ENCODE measurements at regions not wholly inside any gene's neighbourhood (a gene's known extent, or its start where the extent isn't known, plus 50 kb on each side); places are given as distances from the start of the nearest gene placed in this dataset.
A peak's percentile ranks its signal among the peaks of the same experiment; 100 is the strongest.

DNA sequence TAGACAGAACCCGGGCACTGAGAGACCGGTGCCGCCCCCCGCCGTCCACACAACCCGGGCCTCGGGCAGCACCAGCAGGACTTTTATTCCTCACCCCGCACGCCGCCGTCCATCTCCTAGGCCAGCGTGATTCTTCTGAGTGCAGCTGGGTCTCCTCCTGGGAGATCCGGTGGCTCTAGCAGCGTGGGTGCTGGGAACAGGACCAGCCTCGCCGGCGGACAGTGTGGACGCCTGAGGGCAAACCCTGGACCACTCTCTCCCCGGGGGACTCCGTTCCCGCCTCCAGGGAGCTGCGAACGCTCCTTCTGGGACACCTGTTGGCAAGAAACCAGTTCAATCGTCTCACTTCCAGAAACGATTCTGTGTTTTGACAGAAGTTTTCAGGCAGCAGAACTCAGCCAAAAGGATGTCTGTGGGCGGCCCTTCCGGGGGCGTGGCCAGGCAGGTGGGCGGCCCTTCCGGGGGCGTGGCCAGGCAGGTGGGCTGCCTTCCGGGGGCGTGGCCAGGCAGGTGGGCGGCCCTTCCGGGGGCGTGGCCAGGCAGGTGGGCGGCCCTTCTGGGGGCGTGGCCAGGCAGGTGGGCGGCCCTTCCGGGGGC is 130.7 kb downstream of the DLL1 start:
- H3K27ac Mint-ChIP-seq, result no peak overlapping the region
- POLR2A ChIA-PET, result no interaction called here
- H3K36me3 Mint-ChIP-seq, result no peaks in the 10 kb centered on the region
- peaks cover 4 to 13% (median 6%) of the 10 kb centered on the region in 4 donors for H3K4me1 Mint-ChIP-seq
- no peak overlapping the region for H3K4me3 Mint-ChIP-seq
- ATAC-seq, result no peak
- peaks cover 0 to 6% (median 0%) of the 10 kb centered on the region in 5 donors for H3K27me3 Mint-ChIP-seq
- DNase-seq, result peak in 3 of 10 donors; percentile 18 to 50 (median 30)
- H3K9me3 Mint-ChIP-seq, result no peaks in the 10 kb centered on the region

DNA sequence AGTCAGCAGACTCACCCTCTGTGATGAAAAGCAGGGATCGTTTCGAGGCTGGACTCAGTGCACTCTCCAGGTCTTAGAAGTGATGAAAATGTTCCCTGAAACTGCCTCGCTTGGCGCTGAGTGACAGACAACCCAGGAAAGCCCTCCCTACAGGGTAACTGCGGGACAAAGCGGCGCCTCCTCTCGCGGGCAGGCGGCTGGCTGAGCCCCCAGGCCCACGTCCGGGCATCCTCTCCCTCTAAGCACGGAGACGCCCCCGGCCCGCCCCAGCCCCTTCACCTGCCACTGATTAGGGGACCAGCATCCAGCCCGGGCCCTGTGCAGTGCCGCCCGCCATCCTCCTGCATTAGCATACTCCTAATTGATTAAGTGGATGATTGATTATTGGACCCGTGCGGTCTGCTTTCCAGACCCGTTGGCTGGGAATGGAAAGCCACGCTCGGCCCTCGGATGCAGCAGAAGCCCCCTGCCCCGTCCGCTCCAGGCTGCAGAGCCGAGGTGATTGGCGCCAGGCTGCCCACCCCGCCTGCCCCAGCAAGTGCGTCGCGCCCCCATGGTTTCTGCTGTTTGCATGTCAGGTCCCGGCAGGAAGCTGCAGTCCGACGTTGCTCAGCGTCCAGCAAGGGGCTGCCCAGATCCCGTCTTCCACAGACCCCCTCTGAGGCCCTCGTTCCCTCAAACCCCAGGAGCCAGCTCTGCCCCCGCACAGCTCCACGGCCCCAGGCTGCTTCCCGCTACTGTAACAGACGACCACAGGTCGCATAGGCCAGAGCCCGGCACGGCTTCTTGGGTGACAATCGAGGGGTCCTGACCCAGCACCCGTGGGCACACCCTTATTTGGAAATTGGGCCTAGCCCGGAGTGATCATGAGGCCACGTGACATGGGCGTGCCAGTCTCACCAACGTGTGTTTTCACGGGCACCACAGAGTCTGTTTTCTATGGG is 131.6 kb downstream of the DLL1 start:
- POLR2A ChIA-PET, result no interaction called here
- no peaks in the 10 kb centered on the region for H3K36me3 Mint-ChIP-seq
- H3K4me1 Mint-ChIP-seq, result peaks cover 4 to 13% (median 6%) of the 10 kb centered on the region in 4 donors
- ATAC-seq (no peak), DNase-seq (peak in 1 of 10 donors; percentile 52)
- H3K4me3 Mint-ChIP-seq, result no peak overlapping the region
- no peak overlapping the region for H3K27ac Mint-ChIP-seq
- no peaks in the 10 kb centered on the region for H3K9me3 Mint-ChIP-seq
- peaks cover 0 to 4% (median 0%) of the 10 kb centered on the region in 5 donors for H3K27me3 Mint-ChIP-seq

DNA sequence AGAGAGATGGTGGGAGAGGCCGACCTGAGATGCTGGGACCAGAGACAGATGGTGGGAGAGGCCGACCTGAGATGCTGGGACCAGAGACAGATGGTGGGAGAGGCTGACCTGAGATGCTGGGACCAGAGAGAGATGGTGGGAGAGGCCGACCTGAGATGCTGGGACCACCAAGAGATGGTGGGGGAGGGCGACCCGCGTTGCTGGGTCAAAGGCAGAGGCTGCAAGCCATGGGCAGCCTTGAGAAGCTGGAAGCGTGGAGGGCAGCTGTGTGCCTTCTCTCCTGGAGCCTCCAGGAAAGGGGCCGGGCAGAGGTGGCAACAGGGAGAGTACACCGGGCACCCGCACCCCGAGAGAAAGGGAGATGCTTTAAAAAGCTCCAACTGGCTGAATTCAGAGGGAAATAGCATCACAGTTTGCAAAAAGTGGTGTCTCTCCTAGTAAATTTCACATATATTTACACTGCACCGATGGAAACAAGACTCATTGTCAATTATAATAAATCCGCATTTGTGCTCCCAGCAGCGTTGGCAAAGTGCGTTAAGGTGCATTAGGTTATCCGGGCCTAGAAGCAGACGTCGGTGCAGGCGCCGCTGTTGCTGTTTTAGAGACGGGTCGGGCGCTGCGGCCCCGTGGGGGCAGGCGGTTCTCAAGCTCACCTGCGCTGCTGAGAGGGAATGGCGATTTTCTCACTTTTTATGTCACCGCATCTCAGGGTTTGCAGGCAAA is 132.4 kb downstream of the DLL1 start:
- H3K4me1 Mint-ChIP-seq, result peaks cover 4 to 19% (median 8%) of the 10 kb centered on the region in 4 donors

GRCh38 chr6:170157567-170158218 is 133.2 kb downstream of the DLL1 start:
- peak in 1 of 10 donors; percentile 50 for DNase-seq
- H3K27me3 Mint-ChIP-seq, result peaks cover 0 to 5% (median 0%) of the 10 kb centered on the region in 5 donors
- ATAC-seq, result no peak
- H3K4me3 Mint-ChIP-seq, result no peak overlapping the region
- peak overlapping the region in 4 of 10 donors; percentile 29 to 74 (median 62) for H3K27ac Mint-ChIP-seq
- H3K4me1 Mint-ChIP-seq, result peaks cover 4 to 14% (median 7%) of the 10 kb centered on the region in 4 donors
- H3K9me3 Mint-ChIP-seq, result no peaks in the 10 kb centered on the region
- no peaks in the 10 kb centered on the region for H3K36me3 Mint-ChIP-seq
- POLR2A ChIA-PET, result no interaction called here

More for the DNA sequence above, 132.4 kb downstream of the DLL1 start:
- ATAC-seq (no peak), DNase-seq (no peak)
- peak overlapping the region in 1 of 10 donors; percentile 62 for H3K27ac Mint-ChIP-seq
- peaks cover 0 to 3% (median 0%) of the 10 kb centered on the region in 5 donors for H3K27me3 Mint-ChIP-seq
- POLR2A ChIA-PET, result no interaction called here
- H3K4me3 Mint-ChIP-seq, result no peak overlapping the region
- H3K36me3 Mint-ChIP-seq, result no peaks in the 10 kb centered on the region
- no peaks in the 10 kb centered on the region for H3K9me3 Mint-ChIP-seq

DNA sequence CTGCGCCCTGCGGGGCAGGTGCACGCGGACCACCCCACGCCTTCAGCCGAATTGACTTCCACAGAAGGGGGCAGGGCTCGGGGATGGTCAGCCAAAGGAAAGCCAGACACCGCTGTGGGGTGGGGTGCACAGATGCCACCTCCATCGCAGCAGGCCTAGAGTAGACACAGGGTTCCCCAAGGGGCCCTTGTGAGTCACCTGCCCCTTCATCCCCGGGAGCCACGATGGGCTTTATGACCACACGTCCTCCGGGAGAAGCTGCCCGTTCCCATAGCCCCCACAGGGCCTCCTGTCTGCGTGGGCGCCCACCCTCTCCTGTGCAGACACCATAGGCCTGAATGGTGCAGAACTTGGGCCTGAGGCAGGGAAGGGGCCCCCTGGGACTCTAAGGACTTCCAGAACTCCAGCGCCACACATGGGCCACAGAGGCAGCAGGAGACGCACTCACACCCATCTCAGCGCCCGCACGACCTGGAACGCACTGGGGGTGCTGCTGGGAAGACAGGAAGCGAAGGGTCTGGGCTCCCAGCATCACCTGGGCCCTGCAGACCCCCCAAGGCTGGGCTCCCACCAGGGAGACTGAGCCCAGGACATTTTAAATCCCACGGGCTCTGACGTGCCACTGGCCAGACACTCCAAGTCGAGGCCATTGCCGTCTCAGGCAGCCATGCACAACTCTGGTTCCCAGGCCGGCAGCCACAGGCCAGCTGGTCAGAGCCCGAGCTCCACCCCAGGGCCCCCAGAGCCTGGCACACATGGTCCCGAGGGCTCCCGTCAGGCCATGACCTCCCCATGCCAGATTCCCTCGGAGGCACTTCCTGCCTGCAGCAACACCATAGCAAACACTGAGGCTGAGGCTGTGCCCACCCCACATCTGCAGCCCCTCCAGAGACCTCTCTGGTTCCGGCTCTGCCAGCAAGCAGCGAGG is 134.2 kb downstream of the DLL1 start:
- DNase-seq, result peak in 1 of 10 donors; percentile 59
- ATAC-seq, result no peak
- H3K36me3 Mint-ChIP-seq, result no peaks in the 10 kb centered on the region
- H3K4me3 Mint-ChIP-seq, result no peak overlapping the region
- H3K9me3 Mint-ChIP-seq, result no peaks in the 10 kb centered on the region
- H3K27ac Mint-ChIP-seq, result peak overlapping the region in 1 of 10 donors; percentile 53
- peaks cover 0 to 5% (median 0%) of the 10 kb centered on the region in 5 donors for H3K27me3 Mint-ChIP-seq
- POLR2A ChIA-PET, result no interaction called here
- H3K4me1 Mint-ChIP-seq, result peaks cover 8 to 21% (median 15%) of the 10 kb centered on the region in 4 donors

DNA sequence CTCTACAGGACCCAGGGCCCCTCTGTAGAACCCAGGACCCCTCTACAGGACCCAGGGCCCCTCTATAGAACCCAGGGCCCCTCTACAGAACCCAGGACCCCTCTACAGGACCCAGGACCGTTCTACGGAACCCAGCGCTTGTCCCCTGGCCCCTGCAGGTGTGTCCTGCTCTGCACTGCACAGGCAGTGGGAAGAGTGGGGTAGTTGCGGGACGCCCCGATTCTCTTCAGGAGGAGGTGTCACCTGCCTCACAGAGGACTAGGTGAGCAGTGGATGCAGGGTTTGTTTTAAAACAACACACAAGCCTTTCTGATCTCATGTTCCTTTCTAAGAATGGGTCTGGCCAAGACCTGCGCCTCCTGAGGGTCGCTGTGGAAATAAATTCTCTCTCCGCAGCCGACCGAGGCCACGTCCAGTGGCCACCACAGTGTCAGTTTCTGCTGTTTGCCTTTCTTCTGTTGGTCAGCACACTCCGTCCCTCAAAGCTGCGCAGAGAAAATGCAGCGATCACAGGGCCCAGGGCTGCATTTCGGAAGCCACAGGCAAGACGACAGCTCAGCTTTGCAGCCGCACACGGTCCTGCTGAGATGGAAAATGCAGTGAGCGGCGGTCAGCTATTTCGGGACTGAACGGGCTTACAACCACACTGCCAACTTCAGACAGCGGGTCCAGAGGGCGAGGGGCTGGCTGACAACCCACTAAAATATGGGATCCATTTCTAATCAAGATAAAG is 135.2 kb downstream of the DLL1 start:
- Mint-ChIP-seq H3K27me3 (peaks cover 0 to 5% (median 0%) of the 10 kb centered on the region in 5 donors), H3K4me3 (no peak overlapping the region), H3K4me1 (peaks cover 12 to 25% (median 21%) of the 10 kb centered on the region in 4 donors), H3K36me3 (no peaks in the 10 kb centered on the region), H3K9me3 (no peaks in the 10 kb centered on the region), H3K27ac (no peak overlapping the region)
- no peak for DNase-seq
- no peak for ATAC-seq
- POLR2A ChIA-PET, result no interaction called here

DNA sequence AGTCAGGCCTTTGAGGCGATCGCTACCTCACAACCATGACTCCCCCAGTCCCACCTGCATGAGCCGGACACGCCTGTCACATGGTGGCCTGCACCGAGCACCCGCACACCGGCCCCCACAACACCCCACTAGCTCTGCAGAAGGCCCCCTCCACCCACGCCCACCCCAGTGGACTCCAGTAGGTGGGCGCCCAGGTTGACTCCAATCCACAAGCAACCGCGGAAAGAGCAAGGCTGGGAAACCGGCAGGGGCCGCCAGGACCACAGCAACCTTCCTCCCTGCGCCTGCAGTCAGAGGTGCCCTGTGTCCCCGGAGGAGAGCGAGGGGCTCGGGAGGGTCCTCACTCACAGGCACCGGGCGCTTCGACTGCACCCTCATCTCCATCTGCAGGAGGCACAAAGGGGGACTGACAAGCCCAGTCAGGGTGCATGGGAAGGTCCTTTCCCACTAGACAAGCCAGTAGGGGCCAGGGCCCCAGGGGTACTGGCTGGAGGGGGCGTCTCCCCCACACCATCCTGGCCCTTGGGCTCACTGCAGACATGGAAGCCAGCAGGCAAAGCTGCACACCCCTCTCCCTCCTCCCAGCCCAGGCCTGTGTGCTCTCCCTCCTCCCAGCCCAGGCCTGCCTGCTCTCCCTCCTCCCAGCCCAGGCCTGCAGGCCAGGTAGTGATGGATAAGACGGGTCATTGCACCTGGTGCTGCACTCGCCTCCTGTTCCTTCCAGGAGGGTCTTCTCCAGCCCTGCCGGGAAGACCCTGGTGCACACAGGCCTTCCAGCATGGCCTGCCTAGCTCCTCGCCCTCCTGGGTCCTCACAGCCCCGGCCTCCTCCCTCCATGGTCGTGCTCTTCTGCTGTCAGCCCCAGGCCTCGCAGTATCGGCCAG is 137.2 kb downstream of the DLL1 start:
- Mint-ChIP-seq H3K27ac (peak overlapping the region in 2 of 10 donors; percentile 15 to 51), H3K4me1 (peaks cover 27 to 45% (median 35%) of the 10 kb centered on the region in 4 donors), H3K36me3 (no peaks in the 10 kb centered on the region), H3K9me3 (no peaks in the 10 kb centered on the region), H3K4me3 (peak overlapping the region in 2 of 10 donors; percentile 32 to 51), H3K27me3 (peaks cover 0 to 5% (median 0%) of the 10 kb centered on the region in 5 donors)
- POLR2A ChIA-PET, result interaction anchor here (0.9 kb wide), 1 partner anchor 8 kb away, joined by 4 read pairs; no protein-coding TSS in a partner anchor
- ATAC-seq (no peak), DNase-seq (no peak)

GRCh38 chr6:170152989-170153388 is 137.9 kb downstream of the DLL1 start:
- POLR2A ChIA-PET, result interaction anchor here (0.9 to 2.2 kb wide), 2 partner anchors 9 to 64 kb away, joined by 4 to 9 read pairs; no protein-coding TSS in a partner anchor
- ATAC-seq, result no peak
- Mint-ChIP-seq H3K4me1 (peaks cover 34 to 51% (median 42%) of the 10 kb centered on the region in 4 donors), H3K9me3 (no peaks in the 10 kb centered on the region), H3K4me3 (peak overlapping the region in 3 of 10 donors; percentile 31 to 52 (median 51)), H3K27me3 (peaks cover 0 to 5% (median 0%) of the 10 kb centered on the region in 5 donors), H3K27ac (peak overlapping the region in 2 of 10 donors; percentile 9 to 65), H3K36me3 (no peaks in the 10 kb centered on the region)
- no peak for DNase-seq

DNA sequence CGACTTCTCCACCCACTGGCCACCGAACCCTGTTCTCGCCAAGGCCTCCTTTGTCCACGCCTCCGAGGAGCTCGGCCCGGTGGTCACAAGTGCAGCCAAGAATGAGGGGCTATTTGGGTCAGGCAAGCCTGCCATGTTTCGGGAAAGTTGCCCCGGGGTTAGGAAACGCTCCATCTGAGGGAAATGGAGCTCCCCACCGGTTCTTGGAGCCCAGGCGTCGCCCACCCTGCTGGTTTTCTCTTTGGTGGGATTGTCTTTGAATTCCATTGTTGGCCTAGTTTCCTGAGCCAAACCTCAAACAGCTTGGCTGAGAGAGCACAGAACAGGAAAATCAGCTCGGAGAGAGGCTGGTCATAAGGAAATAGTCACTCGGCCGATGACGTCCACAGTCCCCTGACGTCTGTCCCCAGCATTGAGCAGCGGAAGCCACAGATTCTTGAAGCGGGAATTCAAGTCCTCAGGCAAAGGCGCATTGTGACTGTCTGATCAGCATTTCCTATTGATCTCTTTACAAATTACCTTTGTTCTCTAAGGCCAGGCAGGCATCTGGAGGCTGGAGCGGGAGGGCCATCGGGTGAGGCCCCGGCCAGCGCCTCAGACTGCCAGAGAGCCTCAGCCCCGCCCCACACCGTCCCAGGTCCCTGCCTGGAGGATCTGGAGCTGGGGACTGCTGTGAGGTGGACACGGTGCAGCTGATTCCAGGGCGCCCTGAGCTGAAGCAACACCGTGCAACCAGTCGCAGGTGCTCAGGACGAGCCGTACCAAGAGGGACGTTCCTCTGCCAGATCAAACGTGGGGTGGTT is 138.6 kb downstream of the DLL1 start:
- Mint-ChIP-seq H3K4me3 (peak overlapping the region in 7 of 10 donors; percentile 2 to 55 (median 45)), H3K9me3 (no peaks in the 10 kb centered on the region), H3K27ac (peak overlapping the region in 7 of 10 donors; percentile 40 to 76 (median 68)), H3K27me3 (peaks cover 0 to 5% (median 0%) of the 10 kb centered on the region in 5 donors), H3K36me3 (no peaks in the 10 kb centered on the region), H3K4me1 (peaks cover 38 to 58% (median 47%) of the 10 kb centered on the region in 4 donors)
- POLR2A ChIA-PET, result interaction anchor here (0.7 to 2.2 kb wide), 3 partner anchors 9 to 64 kb away, joined by 3 to 9 read pairs (median 4); no protein-coding TSS in a partner anchor
- peak in 5 of 10 donors; percentile 17 to 36 (median 26) for DNase-seq
- ATAC-seq, result peak in 1 of 2 donors; percentile 32

Data from naive thymus-derived CD8-positive, alpha-beta T cell (primary cell).